G401 (cell line): ENCODE measurements at regions not wholly inside any gene's neighbourhood (a gene's known extent, or its start where the extent isn't known, plus 50 kb on each side); places are given as distances from the start of the nearest gene placed in this dataset.
A peak's percentile ranks its signal among the peaks of the same experiment; 100 is the strongest.

ENCODE experiments used
- DNase-seq: peaks from one replicate; pipeline ENCODE4 v3.0.0-alpha.2; 2015; ENCODE audit warnings: low spot score
- in situ Hi-C: cut with HindIII; loops from 2 replicates; pipeline ENCODE4 v1.10.0; 2016; ENCODE audit warnings: low sequenced_read_pairs, mixed read lengths

DNA sequence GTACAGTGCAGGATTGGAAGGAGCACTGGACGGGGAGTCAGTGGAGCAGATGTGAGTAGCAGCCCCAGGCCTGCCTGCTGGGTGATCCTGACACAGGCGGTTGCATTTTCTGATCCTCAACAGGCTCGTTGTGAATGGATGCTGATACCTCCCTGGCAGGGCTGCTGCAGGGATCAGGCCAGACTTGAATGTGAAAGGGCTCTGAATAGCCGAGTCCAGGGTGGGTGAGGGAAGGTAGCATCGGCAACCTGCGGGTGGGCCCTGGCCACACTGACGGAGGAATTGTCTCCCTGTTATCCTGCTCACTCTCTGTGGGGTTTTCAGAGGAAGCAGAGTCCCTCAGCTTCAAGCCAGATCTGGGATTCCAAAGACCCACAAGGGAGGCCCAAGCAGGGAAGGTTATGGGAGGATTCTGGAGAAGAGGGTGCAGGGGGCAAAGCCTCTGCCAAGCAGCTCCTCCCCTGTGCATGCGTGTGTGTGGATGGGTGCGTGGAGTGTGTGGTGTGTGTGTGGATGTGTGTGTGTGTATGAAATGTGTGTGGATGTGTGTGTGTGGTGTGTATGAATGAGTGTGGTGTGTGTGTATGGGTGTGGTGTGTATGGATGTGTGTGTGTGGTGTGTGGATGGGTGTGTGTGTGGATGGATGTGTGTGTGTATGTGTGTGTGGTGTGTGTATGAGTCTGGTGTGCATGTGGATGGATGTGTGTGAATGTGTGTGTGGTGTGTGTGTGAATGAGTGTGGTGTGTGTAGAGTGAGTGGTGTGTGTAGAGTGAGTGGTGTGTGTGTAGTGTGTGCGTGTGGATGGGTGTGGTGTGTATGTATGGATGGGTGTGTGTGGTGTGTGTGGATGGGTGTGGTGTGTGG lies 100.3 kb downstream of the UBIAD1 start:
- no peak for DNase-seq
- in situ Hi-C loops = no loop called here

- in situ Hi-C loops = no loop called here
- DNase-seq = no peak
Observed at GRCh38 chr1:11373895-11374747, 101.1 kb downstream of the UBIAD1 start.

- in situ Hi-C loops = no loop called here
- DNase-seq = no peak
Observed at GRCh38 chr1:11374748-11375110, 101.7 kb downstream of the UBIAD1 start.

DNA sequence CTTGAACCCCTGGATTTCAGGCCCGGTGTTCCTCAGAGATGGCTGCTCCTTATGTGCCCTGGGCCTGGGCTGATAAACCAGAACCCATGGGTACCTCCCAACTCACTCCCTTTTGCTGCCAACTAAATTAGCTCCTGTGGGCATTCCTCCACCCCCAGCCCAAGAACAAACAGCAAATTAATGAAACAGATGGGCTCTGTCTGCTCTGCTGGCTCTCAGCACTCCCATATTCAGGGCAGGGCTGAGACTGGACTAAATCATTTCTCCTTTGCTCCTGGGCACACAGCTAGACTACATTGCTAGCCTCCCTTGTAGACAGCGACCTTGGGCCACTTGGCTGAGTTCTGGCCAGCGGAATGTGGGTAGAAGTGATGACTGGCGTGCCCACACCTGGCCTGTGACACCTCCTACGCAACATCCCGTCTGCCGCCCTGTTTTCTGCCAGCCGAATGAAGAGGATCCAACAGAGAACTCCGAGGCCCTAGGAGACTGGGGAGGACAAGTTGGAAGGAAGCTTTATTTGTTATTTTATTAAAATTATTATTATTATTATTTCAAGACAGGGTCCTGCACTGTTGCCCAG lies 101.9 kb upstream of the DISP3 start:
- peak; percentile 92 for DNase-seq
- in situ Hi-C loops = no loop called here

DNA sequence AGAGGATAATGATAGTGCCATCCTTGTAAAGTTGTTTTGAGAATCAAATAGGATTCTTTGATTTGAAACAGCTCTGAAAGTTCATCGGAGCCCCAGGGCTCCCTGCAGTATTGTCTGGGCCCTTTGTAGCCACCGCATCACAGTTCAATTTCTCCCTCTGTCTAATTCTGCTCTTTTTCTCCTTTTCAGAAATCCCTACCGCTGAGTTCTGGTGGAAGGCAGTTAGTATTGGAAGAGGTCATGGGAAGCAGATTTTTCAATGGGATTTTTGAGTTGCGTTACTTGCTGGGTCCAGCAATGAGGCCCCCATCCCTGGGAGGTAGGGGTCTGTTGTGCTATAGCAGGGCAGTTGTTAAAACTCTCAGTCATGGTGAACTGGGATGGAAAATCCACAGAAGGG lies 101.0 kb upstream of the DISP3 start:
- DNase-seq = no peak
- in situ Hi-C loops = no loop called here

DNA sequence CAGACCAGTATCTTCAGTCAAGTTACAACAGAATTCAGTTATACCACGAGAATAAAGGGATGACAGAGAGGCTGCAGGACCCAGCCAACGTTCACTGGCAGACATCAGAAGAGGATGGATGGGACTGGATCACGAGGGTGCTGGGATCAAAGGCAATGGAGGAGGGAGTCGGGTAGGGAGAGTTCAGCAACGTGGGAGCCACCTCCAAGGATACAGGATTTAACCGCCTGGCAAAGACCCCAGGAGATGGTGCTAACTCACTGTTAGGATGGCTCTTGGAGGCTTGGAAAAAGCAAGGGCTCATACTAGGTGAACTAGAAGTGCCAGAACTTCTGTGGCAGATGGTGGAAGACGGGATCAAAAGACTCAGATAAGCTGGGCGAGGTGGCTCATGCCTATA lies 99.1 kb upstream of the DISP3 start:
- in situ Hi-C loops = no loop called here
- DNase-seq = no peak

DNA sequence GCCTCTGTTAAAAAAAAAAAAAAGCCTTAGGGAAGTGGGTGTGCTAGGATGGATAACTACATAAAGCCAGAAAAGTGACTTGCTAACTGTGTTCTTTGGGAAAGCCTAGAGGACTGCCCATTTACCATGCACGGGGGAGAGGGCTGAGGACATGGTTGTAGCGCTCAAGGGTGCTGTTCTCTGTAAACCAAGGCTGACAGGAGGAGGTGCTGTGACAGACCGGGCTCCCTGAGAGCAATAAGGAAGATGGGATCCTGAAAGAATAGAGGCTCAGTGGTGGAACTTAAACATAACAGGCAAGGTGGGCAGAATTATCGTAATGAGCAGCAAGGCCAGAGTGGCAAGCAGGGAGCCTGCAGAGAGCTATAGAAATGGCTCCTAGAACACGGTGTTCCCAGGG lies 98.5 kb upstream of the DISP3 start:
- DNase-seq = no peak
- in situ Hi-C loops = no loop called here

DNA sequence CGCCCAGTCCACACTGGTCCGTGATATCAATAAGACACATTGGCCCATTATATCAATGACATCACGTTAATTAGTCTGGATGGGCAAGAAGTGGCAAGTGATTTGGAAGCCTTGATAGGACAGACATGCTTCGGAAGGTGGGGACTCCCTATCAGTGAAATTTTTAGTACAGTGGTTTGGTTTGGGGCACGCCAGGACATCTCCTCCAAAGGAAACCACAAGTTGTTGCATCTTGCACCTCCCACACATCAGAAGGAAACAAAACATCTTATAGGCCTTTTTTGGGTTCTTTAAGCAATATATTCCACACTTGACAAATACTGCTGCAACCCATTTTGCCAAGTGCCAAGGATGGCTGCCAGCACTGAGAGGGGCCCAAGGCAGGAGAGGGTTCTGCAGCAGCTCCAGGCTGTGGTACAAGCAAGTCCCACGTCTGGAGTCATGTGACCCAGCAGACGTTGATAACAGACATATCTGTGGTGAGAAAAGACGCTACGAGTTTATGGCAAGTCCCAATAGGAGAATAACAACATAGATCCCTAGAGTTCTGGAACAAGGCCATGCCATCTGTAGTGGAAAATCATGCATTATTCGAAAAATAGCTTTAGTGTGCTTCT lies 95.3 kb upstream of the DISP3 start:
- peak; percentile 74 for DNase-seq
- in situ Hi-C loops = no loop called here

- in situ Hi-C loops = no loop called here
- no peak for DNase-seq
Observed at GRCh38 chr1:11384170-11384554, 94.8 kb upstream of the DISP3 start.

DNA sequence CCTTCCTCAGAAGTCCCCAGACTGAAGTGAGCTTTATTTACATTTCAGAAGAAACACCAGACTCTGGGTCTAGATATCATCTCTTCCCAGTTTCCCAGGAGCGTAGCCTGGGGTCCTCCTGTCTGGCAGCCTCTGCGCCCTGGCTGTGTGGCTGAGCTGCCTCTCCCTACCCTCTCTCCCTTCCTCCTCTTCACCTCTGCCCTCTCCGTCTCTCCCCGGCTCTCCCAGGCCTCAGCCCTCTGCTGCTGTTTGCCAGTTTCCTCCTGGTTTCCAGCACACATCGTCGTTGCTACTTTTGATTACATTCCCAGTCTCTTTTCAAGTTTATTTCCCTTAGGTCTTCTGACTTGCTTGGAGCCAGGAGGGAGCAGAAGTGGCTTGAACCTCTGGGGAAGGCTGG lies 91.1 kb upstream of the DISP3 start:
- DNase-seq = no peak
- in situ Hi-C loops = no loop called here

DNA sequence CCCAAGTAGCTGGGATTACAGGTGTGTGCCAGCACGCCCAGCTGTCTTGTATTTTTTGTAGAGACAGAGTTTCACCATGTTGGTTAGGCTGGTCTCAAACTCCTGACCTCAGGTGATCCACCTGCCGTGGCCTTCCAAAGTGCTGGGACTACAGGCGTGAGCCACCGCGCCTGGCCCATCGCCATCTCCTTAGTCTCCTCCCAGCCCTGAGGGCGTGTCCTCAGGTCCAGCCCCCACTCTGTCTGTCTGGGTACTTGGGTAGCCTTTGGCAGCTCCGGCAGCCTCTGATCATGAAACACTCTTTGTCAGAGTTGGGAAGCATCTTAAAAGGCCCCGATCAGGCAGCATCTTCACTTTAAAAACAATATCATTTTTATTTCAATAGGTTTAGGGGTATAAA lies 90.3 kb upstream of the DISP3 start:
- in situ Hi-C loops = no loop called here
- DNase-seq = no peak

- in situ Hi-C loops = no loop called here
Observed at GRCh38 chr1:11391327-11391726, 87.6 kb upstream of the DISP3 start.

GRCh38 chr1:11391886-11392285 lies 87.1 kb upstream of the DISP3 start:
- peak; percentile 90 for DNase-seq
- in situ Hi-C loops = no loop called here

More at GRCh38 chr1:11391327-11391726, 87.6 kb upstream of the DISP3 start:
- no peak for DNase-seq

DNA sequence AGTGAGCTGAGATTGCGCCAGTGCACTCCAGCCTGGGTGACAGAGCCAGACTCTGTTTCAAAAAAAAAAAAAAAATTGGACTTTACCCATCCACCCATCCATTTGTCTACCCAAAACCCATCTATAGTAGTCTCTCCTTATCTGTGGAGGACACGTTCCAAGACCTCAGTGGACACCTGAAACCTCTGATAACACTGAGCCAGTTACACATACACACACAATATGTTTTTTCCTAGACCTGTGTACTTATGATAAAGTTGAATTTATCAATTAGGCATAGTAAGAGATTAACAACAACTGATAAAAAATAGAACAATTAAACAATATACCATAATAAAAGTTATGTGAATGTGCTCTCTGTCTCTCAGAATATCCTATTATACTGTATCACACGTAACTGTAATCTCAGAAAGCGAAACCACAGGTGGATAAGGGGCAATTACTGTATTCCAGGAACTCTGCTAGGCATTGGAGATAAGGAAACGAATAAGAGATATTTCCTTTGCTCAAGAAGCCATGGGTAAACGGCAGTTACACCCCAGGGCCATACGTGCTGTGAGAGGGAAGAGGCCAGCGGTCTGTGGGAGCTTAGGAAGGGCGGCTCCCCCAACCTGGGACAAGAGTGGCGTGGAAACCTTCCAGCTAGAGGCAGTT lies 84.2 kb upstream of the DISP3 start:
- in situ Hi-C loops = no loop called here
- DNase-seq = no peak

DNA sequence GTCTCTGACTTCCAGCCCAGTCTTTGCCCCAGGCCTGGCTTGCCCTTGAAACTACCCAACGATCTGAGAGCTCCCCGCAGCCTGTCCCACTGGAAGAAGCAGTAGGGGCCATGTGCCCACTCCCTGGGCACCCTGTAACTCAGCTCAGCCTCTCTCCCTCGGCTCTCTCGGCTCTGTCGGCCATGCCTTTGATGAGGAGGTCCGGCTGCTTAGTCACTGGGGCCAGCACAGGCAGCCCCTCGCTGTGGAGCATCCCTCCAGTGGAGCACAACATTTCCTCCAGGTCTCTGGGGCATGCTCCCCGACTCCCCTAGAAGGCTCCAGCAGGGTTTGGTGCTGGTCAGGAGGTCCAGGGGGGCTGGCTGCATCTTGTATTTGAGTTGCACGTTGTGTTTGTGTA lies 83.3 kb upstream of the DISP3 start:
- DNase-seq = no peak
- in situ Hi-C loops = no loop called here

- in situ Hi-C loops = no loop called here
- peak; percentile 81 for DNase-seq
Observed at GRCh38 chr1:11397151-11397901, 81.6 kb upstream of the DISP3 start.

- in situ Hi-C loops = no loop called here
- DNase-seq = no peak
Observed at GRCh38 chr1:11399250-11399649, 79.7 kb upstream of the DISP3 start.

DNA sequence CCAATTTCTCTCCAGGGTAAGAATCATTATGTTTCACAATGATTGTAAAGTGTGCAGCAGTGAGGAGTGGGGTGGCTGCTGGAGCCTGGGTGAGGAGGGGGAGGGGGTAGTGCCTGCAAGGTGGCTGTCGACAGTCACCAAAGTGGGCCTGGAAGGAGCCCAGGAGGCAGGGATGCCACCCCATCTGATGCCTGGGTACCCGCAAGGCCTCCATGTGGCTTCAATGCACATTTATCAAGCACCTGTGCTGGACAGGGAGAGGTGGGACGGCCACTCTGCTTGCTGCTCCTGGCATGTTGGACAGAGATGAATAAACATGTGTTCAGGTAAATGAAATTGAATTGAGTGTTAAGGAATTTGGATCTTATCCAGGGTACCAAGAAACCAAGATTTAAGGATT lies 78.8 kb upstream of the DISP3 start:
- no peak for DNase-seq
- in situ Hi-C loops = no loop called here

GRCh38 chr1:11400567-11400966 lies 78.4 kb upstream of the DISP3 start:
- no peak for DNase-seq
- in situ Hi-C loops = no loop called here
